ENCODE measurements at regions not wholly inside any gene's neighbourhood (a gene's known extent, or its start where the extent isn't known, plus 50 kb on each side); places are given as distances from the start of the nearest gene placed in this dataset.
"Not testable (repeated sequence)": the region's sequence is repeated elsewhere in the genome, so short reads cannot be mapped to it uniquely, and the experiment has no call there.

DNA sequence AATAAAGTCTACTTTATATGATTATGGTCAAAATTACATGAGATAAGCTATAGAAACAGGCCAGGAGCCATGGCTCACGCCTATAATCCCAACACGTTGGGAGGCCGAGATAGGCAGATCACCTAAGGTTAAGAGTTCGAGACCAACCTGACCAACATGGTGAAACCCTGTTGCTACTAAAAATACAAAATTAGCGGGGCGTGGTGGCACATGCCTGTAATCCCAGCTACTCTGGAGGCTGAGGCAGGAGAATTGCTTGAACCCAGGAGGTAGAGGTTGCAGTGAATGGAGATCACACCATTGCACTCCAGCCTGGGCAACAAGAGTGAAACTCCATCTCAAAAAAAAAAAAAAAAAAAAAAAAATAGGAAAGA lies 73.1 kb downstream of the EDN1 start:
- H3K4me3 ChIP-seq (ENCODE audit: low read depth, low read length); H3K27ac ChIP-seq (ENCODE audit: low read depth, low read length); H3K79me2 ChIP-seq (ENCODE audit: control insufficient read depth, insufficient read depth, low read length, unreplicated experiment); H3K36me3 ChIP-seq (ENCODE audit: insufficient read depth, low read length); H3K4me1 ChIP-seq (ENCODE audit: control insufficient read depth, insufficient read depth, low read length, unreplicated experiment); H2AFZ ChIP-seq (ENCODE audit: low read length, unreplicated experiment); H3K27me3 ChIP-seq (ENCODE audit: insufficient read depth, low read length): not testable (repeated sequence)

DNA sequence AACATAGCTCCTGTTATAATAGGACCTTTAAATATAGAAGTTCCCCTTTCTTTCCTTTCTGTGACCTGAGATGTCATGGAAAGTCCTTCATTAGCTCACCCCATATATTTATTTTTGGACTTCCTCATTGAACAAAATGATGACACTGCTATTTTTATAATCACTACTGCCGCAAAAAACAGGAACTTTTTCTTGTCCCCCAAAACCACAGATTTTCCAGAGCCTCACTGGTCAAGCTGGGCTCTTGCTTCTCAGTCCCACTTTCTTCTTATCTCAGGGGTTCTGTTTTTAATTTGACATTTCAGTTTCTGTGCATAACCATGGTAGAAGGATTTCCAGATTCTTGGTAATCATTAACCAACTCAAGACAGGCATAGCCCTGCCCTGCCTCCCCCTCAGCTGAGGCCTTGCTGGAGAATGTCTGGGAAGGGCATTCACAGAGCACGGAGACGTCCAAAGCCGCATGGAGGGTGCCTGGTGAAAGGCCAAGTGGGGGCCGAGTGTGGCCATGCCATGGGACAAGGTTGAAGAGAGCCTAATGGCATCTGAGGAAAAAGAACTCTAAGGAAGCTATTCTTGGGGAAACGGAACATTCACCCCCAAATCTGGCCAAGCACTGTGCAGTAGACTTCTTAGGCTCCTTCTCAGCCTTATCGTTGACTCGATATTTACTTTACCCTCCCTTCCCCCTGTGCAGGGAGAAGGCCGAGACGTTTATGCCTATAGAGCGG lies 73.7 kb downstream of the EDN1 start:
- Histone ChIP-seq H3K36me3 (ENCODE audit: insufficient read depth, low read length) (no peaks in the 10 kb centered on the region), H2AFZ (ENCODE audit: low read length, unreplicated experiment) (no peak overlapping the region), H3K4me3 (ENCODE audit: low read depth, low read length) (no peak overlapping the region), H3K4me1 (ENCODE audit: control insufficient read depth, insufficient read depth, low read length, unreplicated experiment) (no peaks in the 10 kb centered on the region), H3K79me2 (ENCODE audit: control insufficient read depth, insufficient read depth, low read length, unreplicated experiment) (no peaks in the 10 kb centered on the region), H3K27me3 (ENCODE audit: insufficient read depth, low read length) (no peaks in the 10 kb centered on the region), H3K27ac (ENCODE audit: low read depth, low read length) (no peak overlapping the region)

DNA sequence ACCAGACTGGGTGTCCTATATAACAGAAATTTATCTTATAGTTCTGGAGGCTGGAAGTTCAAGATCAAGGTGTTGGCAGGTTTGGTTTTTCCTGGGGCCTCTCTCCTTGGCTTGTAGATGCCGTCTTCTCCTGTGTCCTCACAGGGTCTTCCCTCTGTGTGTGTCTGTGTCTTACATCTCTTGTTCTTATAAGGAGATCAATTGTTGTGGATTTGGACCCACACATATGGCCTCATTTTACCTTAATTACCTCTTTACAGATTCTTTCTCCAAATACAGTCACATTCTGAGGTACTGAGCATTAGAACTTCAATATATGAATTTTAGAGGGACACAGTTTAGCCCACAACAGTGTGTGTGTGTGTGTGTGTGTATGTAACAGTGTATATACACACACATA lies 74.5 kb downstream of the EDN1 start:
- H3K4me3 ChIP-seq (ENCODE audit: low read depth, low read length): no peak overlapping the region
- no peaks in the 10 kb centered on the region for H3K36me3 ChIP-seq (ENCODE audit: insufficient read depth, low read length)
- no peaks in the 10 kb centered on the region for H3K4me1 ChIP-seq (ENCODE audit: control insufficient read depth, insufficient read depth, low read length, unreplicated experiment)
- no peak overlapping the region for H3K27ac ChIP-seq (ENCODE audit: low read depth, low read length)
- H3K27me3 ChIP-seq (ENCODE audit: insufficient read depth, low read length): no peaks in the 10 kb centered on the region
- no peak overlapping the region for H2AFZ ChIP-seq (ENCODE audit: low read length, unreplicated experiment)
- no peaks in the 10 kb centered on the region for H3K79me2 ChIP-seq (ENCODE audit: control insufficient read depth, insufficient read depth, low read length, unreplicated experiment)

DNA sequence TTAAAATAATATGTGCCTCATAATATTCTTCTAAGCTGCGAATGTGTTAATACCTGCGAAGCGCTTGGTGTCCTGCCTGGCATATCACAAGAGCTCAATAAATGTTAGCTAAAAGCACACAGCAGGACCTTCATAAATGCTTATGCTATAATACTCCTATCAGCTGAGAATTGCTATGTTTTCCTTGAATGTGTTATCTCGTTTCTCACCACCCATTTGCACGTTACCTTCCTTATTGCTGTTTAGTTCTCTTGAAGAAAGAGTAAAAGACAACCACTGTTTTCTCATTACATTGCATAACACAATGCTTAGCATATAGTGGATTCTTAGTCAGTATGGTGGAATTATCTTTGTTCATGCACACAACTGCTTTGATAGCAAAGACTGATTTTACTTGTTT lies 76.6 kb downstream of the EDN1 start:
- H3K4me1 ChIP-seq (ENCODE audit: control insufficient read depth, insufficient read depth, low read length, unreplicated experiment): peaks cover 2% of the 10 kb centered on the region
- H3K4me3 ChIP-seq (ENCODE audit: low read depth, low read length): no peak overlapping the region
- no peak overlapping the region for H3K27ac ChIP-seq (ENCODE audit: low read depth, low read length)
- H3K79me2 ChIP-seq (ENCODE audit: control insufficient read depth, insufficient read depth, low read length, unreplicated experiment): no peaks in the 10 kb centered on the region
- H3K36me3 ChIP-seq (ENCODE audit: insufficient read depth, low read length): no peaks in the 10 kb centered on the region
- H2AFZ ChIP-seq (ENCODE audit: low read length, unreplicated experiment): no peak overlapping the region
- H3K27me3 ChIP-seq (ENCODE audit: insufficient read depth, low read length): no peaks in the 10 kb centered on the region

DNA sequence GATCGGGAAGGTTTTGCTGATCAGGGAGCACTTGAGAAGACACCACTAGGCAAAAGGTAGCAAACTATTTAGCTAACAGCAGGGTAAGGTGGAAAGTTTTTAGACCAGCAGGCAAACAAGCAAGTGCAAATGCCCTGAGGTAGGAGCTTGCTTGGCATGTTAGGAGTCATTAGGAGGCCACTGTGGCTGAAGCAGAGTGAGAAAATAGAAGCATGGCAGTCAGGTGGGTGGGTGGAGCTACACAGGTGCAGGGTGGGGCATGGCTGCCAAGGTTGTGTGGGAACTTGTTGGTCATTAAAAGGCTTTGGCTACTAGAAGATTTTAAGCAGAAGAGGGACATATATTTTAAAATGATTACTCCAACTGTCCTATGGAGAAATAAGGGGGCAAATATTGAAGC lies 77.3 kb downstream of the EDN1 start:
- H3K79me2 ChIP-seq (ENCODE audit: control insufficient read depth, insufficient read depth, low read length, unreplicated experiment): no peaks in the 10 kb centered on the region
- peaks cover 4% of the 10 kb centered on the region for H3K4me1 ChIP-seq (ENCODE audit: control insufficient read depth, insufficient read depth, low read length, unreplicated experiment)
- H3K36me3 ChIP-seq (ENCODE audit: insufficient read depth, low read length): no peaks in the 10 kb centered on the region
- H3K27ac ChIP-seq (ENCODE audit: low read depth, low read length): no peak overlapping the region
- no peaks in the 10 kb centered on the region for H3K27me3 ChIP-seq (ENCODE audit: insufficient read depth, low read length)
- H3K4me3 ChIP-seq (ENCODE audit: low read depth, low read length): no peak overlapping the region
- H2AFZ ChIP-seq (ENCODE audit: low read length, unreplicated experiment): no peak overlapping the region

DNA sequence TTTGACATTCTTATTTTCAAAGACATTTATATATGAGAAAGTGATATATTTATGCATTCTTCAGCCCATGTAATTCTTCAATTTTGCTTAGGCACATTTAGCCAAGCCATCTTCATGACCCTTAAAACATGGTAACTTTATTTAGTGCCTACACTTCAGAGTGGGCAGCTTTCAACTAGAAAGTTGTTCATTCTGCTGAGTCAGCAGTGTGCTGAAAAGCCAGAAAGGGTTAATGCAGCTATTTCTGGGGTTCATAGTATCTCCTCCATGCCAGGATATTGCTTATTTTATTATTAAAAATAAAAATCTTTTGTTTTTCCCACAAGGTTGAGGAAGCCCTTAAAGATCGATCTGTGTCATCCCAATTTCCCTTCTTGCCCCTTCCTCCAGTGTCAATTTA lies 79.2 kb downstream of the EDN1 start:
- no peaks in the 10 kb centered on the region for H3K36me3 ChIP-seq (ENCODE audit: insufficient read depth, low read length)
- no peak overlapping the region for H3K4me3 ChIP-seq (ENCODE audit: low read depth, low read length)
- no peaks in the 10 kb centered on the region for H3K79me2 ChIP-seq (ENCODE audit: control insufficient read depth, insufficient read depth, low read length, unreplicated experiment)
- no peak overlapping the region for H2AFZ ChIP-seq (ENCODE audit: low read length, unreplicated experiment)
- peaks cover 4% of the 10 kb centered on the region for H3K4me1 ChIP-seq (ENCODE audit: control insufficient read depth, insufficient read depth, low read length, unreplicated experiment)
- H3K27me3 ChIP-seq (ENCODE audit: insufficient read depth, low read length): no peaks in the 10 kb centered on the region
- H3K27ac ChIP-seq (ENCODE audit: low read depth, low read length): no peak overlapping the region

DNA sequence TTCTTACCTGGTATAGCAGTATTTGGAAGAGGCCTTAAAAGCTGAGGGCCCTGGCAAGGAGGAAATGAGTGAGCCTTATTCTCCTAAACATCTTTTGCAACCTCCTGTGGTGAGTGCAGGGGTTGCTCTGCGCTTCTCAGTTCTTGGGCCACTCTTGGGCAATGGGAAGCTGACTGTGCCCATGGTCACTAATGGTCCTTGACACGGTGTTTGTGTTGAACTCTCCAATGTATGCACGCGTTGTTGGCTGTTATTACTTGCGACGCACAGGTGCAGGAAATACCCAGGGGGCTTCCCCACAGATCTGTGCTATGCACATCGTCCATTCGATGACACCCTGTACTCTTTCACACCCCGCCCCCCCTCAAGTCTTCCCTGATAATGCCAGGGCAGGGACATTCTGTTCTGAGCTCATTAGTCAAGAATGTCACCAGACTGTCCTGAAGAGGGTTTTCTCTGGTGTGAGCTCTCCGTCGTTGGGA lies 79.7 kb downstream of the EDN1 start:
- Histone ChIP-seq H3K27me3 (ENCODE audit: insufficient read depth, low read length) (no peaks in the 10 kb centered on the region), H3K4me3 (ENCODE audit: low read depth, low read length) (no peak overlapping the region), H3K27ac (ENCODE audit: low read depth, low read length) (no peak overlapping the region), H2AFZ (ENCODE audit: low read length, unreplicated experiment) (no peak overlapping the region), H3K4me1 (ENCODE audit: control insufficient read depth, insufficient read depth, low read length, unreplicated experiment) (peaks cover 4% of the 10 kb centered on the region), H3K79me2 (ENCODE audit: control insufficient read depth, insufficient read depth, low read length, unreplicated experiment) (no peaks in the 10 kb centered on the region), H3K36me3 (ENCODE audit: insufficient read depth, low read length) (no peaks in the 10 kb centered on the region)

DNA sequence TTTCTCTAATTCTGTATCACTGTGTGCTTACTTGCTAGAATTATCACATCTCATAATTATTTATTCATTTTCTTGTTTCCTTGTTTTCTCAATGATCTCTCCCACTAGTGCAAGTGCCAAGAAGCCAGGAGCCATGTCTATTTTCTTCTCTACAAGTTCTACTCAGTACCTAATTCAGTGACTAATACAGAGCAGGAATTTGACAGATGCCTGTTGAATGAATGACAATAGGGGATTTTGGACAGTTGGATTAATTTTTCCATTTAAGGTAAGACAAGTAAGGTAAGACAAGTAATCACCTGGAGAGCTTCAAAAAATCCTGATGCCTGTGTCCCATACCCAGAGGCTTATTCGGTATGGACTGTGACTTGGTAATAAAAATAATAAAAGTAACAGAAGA lies 81.0 kb downstream of the EDN1 start:
- no peaks in the 10 kb centered on the region for H3K27me3 ChIP-seq (ENCODE audit: insufficient read depth, low read length)
- H2AFZ ChIP-seq (ENCODE audit: low read length, unreplicated experiment): no peak overlapping the region
- H3K4me3 ChIP-seq (ENCODE audit: low read depth, low read length): no peak overlapping the region
- no peaks in the 10 kb centered on the region for H3K36me3 ChIP-seq (ENCODE audit: insufficient read depth, low read length)
- peaks cover 4% of the 10 kb centered on the region for H3K4me1 ChIP-seq (ENCODE audit: control insufficient read depth, insufficient read depth, low read length, unreplicated experiment)
- H3K27ac ChIP-seq (ENCODE audit: low read depth, low read length): no peak overlapping the region
- H3K79me2 ChIP-seq (ENCODE audit: control insufficient read depth, insufficient read depth, low read length, unreplicated experiment): no peaks in the 10 kb centered on the region

DNA sequence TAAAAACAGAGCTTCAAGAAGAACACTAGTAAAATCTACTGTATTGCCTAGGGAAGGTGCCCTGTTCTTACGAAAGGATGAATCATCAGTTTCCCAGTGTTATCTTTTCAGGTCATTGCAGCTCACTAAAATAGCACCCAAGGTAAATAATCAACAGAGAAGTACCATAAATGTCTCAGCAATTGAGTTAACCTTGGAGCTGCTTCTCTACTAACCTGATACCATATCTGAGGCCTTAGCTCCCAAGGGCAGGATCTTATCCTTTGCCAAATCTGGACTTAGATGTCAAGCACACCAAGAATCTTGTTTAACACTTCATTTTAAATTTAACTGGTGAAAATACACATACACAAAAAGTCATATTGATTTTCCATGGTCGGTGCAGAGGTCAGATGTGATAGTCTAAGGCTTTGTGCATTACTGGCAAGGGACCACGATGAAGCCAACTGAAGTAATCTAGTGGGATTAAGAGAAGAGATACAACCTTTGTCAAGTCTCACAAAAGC lies 81.5 kb downstream of the EDN1 start:
- Histone ChIP-seq H3K36me3 (ENCODE audit: insufficient read depth, low read length) (no peaks in the 10 kb centered on the region), H3K79me2 (ENCODE audit: control insufficient read depth, insufficient read depth, low read length, unreplicated experiment) (no peaks in the 10 kb centered on the region), H2AFZ (ENCODE audit: low read length, unreplicated experiment) (no peak overlapping the region), H3K4me1 (ENCODE audit: control insufficient read depth, insufficient read depth, low read length, unreplicated experiment) (peaks cover 4% of the 10 kb centered on the region), H3K27ac (ENCODE audit: low read depth, low read length) (no peak overlapping the region), H3K4me3 (ENCODE audit: low read depth, low read length) (no peak overlapping the region), H3K27me3 (ENCODE audit: insufficient read depth, low read length) (no peaks in the 10 kb centered on the region)

DNA sequence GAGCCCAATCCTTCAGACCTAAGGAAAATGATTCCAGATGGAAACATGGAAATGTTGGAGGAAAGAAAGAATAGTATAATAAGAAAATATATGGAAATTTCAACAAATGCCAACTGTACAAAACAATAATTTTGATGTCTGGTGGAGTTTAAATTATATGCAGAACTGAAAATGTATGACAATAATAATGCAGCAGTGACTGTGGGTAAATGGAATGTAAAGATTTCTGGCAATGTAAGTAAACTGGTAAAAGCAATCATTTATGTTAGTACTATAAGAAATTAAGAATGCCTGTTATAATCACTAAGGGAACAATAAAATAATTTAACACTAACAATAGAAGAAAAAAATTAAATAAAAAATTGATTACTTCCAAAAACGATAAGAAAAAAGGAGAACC lies 89.0 kb downstream of the EDN1 start:
- H3K27me3 ChIP-seq (ENCODE audit: insufficient read depth, low read length): no peaks in the 10 kb centered on the region
- H3K79me2 ChIP-seq (ENCODE audit: control insufficient read depth, insufficient read depth, low read length, unreplicated experiment): no peaks in the 10 kb centered on the region

DNA sequence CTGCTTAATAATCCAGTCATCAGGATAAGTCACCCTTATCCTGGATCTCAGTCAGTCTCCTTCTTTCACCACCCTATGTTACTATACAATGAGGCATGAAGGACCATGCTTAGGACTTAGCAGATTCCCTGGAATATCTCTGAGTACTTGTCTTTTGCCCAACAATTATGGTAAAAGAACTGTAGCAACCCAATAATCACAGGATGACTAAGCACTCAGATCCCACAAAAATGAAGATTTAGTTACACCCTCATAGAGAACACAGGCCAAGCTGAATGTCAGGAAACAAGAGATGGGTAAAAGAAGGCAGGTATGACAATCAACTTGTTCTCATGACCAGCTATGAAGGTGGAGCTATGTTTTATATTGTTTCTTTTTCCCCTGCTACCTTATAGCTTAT lies 91.4 kb downstream of the EDN1 start:
- Histone ChIP-seq H3K79me2 (ENCODE audit: control insufficient read depth, insufficient read depth, low read length, unreplicated experiment) (no peaks in the 10 kb centered on the region), H3K27ac (ENCODE audit: low read depth, low read length) (no peak overlapping the region), H3K4me3 (ENCODE audit: low read depth, low read length) (no peak overlapping the region), H3K27me3 (ENCODE audit: insufficient read depth, low read length) (no peaks in the 10 kb centered on the region), H3K36me3 (ENCODE audit: insufficient read depth, low read length) (no peaks in the 10 kb centered on the region), H3K4me1 (ENCODE audit: control insufficient read depth, insufficient read depth, low read length, unreplicated experiment) (peaks cover 6% of the 10 kb centered on the region), H2AFZ (ENCODE audit: low read length, unreplicated experiment) (no peak overlapping the region)

More for the DNA sequence above, 89.0 kb downstream of the EDN1 start:
- no peak overlapping the region for H3K27ac ChIP-seq (ENCODE audit: low read depth, low read length)
- no peaks in the 10 kb centered on the region for H3K36me3 ChIP-seq (ENCODE audit: insufficient read depth, low read length)
- H3K4me1 ChIP-seq (ENCODE audit: control insufficient read depth, insufficient read depth, low read length, unreplicated experiment): peaks cover 6% of the 10 kb centered on the region
- no peak overlapping the region for H3K4me3 ChIP-seq (ENCODE audit: low read depth, low read length)
- no peak overlapping the region for H2AFZ ChIP-seq (ENCODE audit: low read length, unreplicated experiment)

All from ACC112 (cell line).